Uterus (tissue), 2 donors: ENCODE measurements at regions not wholly inside any gene's neighbourhood (a gene's known extent, or its start where the extent isn't known, plus 50 kb on each side); places are given as distances from the start of the nearest gene placed in this dataset.

Experiments
- POLR2A ChIP-seq, 2 donors: fragments of 450-650 bp; IDR thresholded peaks; one replicate each; pipeline ENCODE4 v1.6.1; 2016; ENCODE audit warnings: antibody characterized with exemption in 2 of 2, mild to moderate bottlenecking in 1 of 2, moderate library complexity in 1 of 2
- TF ChIP-seq, protein P1 (sequence below), 4 experiments: fragments of 200-600 bp in 2 of 4; fragments of 450-650 bp in 2 of 4; sonication (generic) in 2 of 4; IDR thresholded peaks; one replicate each; pipeline ENCODE4 v1.5.1; 2016 to 2019; ENCODE audit warnings: antibody characterized with exemption in 4 of 4, mild to moderate bottlenecking in 2 of 4, moderate library complexity in 1 of 4

DNA sequence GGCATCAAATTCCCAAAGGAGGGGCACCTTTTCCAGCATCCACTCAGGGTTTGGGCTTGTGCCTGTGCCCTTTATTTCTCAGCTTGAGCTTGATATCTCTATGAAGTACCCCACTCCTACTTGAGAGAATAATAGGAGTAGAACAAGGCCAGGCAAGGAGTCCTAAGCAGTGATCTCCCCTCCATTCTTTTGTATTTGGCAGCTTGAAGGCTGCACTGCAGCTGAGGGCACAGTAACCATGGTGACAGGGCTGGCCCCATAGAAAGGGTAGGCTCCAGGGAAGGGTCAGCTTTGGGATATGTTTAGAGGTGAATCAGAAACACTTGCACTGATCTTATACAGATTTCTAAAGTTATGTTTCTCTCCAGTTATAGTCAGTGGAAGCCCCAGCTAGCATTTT, 145.4 kb upstream of the SLC24A5 start:
- TF ChIP-seq, protein P1, sequence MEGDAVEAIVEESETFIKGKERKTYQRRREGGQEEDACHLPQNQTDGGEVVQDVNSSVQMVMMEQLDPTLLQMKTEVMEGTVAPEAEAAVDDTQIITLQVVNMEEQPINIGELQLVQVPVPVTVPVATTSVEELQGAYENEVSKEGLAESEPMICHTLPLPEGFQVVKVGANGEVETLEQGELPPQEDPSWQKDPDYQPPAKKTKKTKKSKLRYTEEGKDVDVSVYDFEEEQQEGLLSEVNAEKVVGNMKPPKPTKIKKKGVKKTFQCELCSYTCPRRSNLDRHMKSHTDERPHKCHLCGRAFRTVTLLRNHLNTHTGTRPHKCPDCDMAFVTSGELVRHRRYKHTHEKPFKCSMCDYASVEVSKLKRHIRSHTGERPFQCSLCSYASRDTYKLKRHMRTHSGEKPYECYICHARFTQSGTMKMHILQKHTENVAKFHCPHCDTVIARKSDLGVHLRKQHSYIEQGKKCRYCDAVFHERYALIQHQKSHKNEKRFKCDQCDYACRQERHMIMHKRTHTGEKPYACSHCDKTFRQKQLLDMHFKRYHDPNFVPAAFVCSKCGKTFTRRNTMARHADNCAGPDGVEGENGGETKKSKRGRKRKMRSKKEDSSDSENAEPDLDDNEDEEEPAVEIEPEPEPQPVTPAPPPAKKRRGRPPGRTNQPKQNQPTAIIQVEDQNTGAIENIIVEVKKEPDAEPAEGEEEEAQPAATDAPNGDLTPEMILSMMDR (IDR thresholded peaks at IDR 0.05), result no peak
- TF ChIP-seq POLR2A (IDR thresholded peaks at IDR 0.05), result no peak
